Retinal pigment epithelial cell (primary cell): ENCODE measurements at regions not wholly inside any gene's neighbourhood (a gene's known extent, or its start where the extent isn't known, plus 50 kb on each side); places are given as distances from the start of the nearest gene placed in this dataset.
"Not testable (repeated sequence)": the region's sequence is repeated elsewhere in the genome, so short reads cannot be mapped to it uniquely, and the experiment has no call there.

Source experiments
- DNase-seq: peaks from one replicate; pipeline ENCODE4 v3.0.0-alpha.2; 2010; ENCODE audit warnings: low read depth
- H3K4me3 ChIP-seq: 2 replicates; pipeline ENCODE4 v1.5.1; 2011; ENCODE audit warnings: mild to moderate bottlenecking, low read length, control low read depth, moderate library complexity
- TF ChIP-seq, protein P1 (sequence below): conservative IDR thresholded peaks from 2 replicates; pipeline ENCODE4 v1.5.1; 2011; ENCODE audit warnings: low read depth, low read length, control low read depth, inconsistent platforms

DNA sequence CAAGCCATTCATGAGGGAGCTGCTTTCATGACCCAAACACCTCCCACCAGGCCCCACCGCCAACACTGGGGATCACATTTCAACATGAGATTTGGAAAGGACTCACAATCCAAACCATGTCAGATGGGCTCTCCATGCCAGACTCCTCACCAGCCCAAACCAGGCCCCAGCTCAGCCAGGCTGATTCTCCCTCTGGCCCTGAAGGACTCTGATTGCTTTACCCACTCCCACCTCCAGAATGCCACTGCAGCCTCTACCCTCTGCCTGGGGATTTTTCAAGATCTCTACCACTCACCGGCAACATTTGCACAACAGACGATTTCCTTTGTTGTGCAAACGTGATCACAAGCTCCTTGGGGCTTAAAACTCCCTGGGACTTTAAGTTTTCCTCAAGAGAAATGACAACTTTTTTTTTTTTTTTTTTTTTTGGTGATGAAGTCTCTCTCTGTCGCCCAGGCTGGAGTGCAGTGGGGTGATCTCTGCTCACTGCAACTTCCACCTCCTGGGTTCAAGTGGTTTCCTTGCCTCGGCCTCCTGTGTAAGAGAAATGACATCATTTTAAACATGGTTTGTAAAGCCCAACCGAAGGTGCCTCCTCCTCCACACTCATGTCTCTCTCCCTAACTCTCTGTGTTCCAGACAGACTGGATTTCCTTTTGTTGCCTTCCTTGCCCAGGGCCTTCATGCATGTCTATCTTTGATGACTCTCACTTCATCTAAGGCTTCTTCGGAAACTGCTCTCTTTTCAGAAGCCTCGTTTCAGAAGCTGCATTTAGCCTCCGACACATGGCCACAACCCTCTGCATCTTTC, 147.0 kb downstream of the CDH26 start:
- TF ChIP-seq, protein P1, sequence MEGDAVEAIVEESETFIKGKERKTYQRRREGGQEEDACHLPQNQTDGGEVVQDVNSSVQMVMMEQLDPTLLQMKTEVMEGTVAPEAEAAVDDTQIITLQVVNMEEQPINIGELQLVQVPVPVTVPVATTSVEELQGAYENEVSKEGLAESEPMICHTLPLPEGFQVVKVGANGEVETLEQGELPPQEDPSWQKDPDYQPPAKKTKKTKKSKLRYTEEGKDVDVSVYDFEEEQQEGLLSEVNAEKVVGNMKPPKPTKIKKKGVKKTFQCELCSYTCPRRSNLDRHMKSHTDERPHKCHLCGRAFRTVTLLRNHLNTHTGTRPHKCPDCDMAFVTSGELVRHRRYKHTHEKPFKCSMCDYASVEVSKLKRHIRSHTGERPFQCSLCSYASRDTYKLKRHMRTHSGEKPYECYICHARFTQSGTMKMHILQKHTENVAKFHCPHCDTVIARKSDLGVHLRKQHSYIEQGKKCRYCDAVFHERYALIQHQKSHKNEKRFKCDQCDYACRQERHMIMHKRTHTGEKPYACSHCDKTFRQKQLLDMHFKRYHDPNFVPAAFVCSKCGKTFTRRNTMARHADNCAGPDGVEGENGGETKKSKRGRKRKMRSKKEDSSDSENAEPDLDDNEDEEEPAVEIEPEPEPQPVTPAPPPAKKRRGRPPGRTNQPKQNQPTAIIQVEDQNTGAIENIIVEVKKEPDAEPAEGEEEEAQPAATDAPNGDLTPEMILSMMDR: no peak
- no peak for DNase-seq
- H3K4me3 ChIP-seq: no peak overlapping the region

DNA sequence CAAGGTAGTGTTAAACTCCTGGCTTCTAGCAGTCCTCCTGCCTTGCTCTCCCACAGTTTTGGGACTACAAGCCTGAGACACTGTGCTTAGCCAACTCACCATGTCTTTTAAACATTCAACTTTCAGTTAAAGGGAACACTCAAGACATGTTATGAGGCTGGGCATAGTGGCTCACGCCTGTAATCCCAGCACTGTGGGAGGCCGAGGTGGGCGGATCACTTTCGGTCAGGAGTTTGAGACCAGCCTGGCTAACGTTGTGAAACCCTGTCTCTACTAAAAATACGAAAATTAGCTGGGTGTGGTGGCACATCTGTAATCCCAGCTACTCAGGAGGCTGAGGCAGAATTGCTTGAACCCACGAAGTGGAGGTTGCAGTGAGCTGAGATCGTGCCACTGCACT, 148.0 kb downstream of the CDH26 start:
- not testable (repeated sequence) for H3K4me3 ChIP-seq, DNase-seq

DNA sequence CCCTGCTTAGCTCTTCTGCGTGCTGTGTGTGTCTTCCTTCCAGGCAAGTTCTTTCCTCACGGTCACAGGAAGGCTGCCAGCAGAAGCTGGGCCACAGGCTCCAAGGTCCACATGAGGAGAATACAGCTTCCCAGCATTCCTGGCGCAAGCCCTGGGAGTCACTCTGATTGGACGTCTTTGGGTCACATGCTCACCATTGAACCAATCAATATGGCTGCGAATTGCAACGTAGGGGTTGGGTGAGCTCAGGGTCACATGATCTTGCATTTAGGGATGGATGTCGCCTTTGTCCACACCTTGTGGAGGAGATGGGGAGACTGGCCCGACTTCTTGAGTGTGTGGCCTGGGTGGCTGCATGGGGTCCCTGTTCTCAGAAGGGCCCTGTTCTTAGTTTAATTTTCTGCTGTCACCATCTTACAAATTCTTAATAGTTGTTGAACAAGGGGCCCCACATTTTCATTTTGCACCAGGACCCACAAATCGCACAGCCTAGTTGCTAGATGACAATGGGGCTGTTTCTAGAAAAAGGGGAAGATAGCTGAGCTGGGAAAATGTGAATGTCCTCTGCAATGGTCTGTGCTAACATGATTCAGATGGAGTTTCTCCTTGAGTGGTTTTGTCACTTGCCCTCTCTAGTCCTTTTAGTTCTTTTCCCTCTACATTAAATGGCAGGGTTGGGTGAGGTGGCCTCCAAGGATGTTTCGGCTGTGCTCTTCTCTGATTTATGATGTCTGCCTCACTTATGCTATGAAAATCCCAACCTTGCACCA, 149.6 kb downstream of the CDH26 start:
- no peak for DNase-seq
- H3K4me3 ChIP-seq: no peak overlapping the region
- TF ChIP-seq, protein P1: no peak

DNA sequence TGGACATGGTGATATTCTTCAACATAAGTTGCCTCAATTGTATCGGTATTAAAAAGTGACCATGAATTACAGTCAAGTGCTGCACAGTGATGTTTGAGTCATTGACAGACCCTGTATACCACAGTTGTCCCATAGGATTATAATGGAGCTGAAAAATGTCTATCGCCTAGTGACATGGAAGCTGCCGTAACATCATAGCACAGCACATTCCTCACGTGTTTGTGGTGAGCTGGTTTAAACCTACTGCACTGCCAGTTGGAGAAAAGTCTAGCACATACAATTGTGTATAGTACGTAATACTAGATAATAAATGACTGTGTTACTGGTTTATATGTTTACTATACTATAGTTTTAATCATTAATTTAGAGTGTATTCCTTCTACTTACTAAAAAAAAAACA, 150.2 kb downstream of the CDH26 start:
- DNase-seq: peak; percentile 72
- TF ChIP-seq, protein P1: no peak
- H3K4me3 ChIP-seq: no peak overlapping the region

- H3K4me3 ChIP-seq: no peak overlapping the region
- TF ChIP-seq, protein P1: no peak
- no peak for DNase-seq
These were observed 155.0 kb downstream of the CDH26 start for GRCh38 chr20:60113024-60113724.

DNA sequence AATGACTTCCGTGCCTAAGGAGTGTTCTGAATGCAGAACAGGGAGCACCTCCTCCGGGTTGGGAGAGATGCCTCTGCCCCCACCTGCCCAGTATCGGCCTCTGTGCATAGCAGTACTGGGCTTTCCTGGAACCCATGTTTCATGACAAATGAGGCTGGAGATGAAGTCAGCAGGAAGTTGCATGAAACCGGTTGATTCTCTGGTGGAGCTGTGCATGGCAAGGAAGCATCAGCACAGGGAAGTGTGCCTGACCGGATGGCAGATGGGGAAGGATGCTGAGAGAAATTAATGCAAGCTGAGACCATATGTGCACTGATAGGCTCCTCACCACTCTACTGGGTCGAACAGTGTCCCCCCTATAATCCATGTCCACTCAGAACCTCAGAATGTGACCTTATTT, 155.5 kb downstream of the CDH26 start:
- H3K4me3 ChIP-seq: no peak overlapping the region
- TF ChIP-seq, protein P1: no peak
- DNase-seq: no peak

GRCh38 chr20:60115451-60115850, 157.2 kb downstream of the CDH26 start:
- H3K4me3 ChIP-seq: no peak overlapping the region
- DNase-seq: no peak
- TF ChIP-seq, protein P1: no peak
